GM23338 (cell line): ENCODE measurements at regions not wholly inside any gene's neighbourhood (a gene's known extent, or its start where the extent isn't known, plus 50 kb on each side); places are given as distances from the start of the nearest gene placed in this dataset.
"Not testable (repeated sequence)": the region's sequence is repeated elsewhere in the genome, so short reads cannot be mapped to it uniquely, and the experiment has no call there.

ENCODE experiments used
- ATAC-seq: fragments of 200-7000 bp; cut with Tn5 transposase; 3 replicates; pipeline ENCODE4 v1.9.1; 2020
- DNase-seq: peaks from one replicate; pipeline ENCODE4 v3.0.0-alpha.2; 2015; ENCODE audit warnings: low spot score
- H2AFZ ChIP-seq: fragments of 200-600 bp; sonication (generic); 2 replicates; pipeline ENCODE4 v1.8.0; 2016; ENCODE audit warnings: antibody characterized with exemption, mild to moderate bottlenecking, moderate library complexity
- H3F3A ChIP-seq: fragments of 200-600 bp; sonication (generic); replicated peaks from 2 replicates; pipeline ENCODE4 v1.8.0; 2017; ENCODE audit warnings: antibody characterized with exemption, mixed run types, low read depth
- H3K27ac ChIP-seq: fragments of 200-600 bp; sonication (generic); 2 replicates; pipeline ENCODE4 v1.6.1; 2016; ENCODE audit warnings: low read depth
- H3K27me3 ChIP-seq: fragments of 200-600 bp; sonication (generic); 2 replicates; pipeline ENCODE4 v1.8.0; 2016; ENCODE audit warnings: mild to moderate bottlenecking, mixed run types, moderate library complexity; ENCODE audit not compliant: insufficient read depth
- H3K36me3 ChIP-seq: fragments of 200-600 bp; sonication (generic); 2 replicates; pipeline ENCODE4 v1.8.0; 2016; ENCODE audit warnings: mild to moderate bottlenecking; ENCODE audit not compliant: insufficient read depth
- H3K4me1 ChIP-seq: fragments of 200-600 bp; sonication (generic); 2 replicates; pipeline ENCODE4 v1.8.0; 2016; ENCODE audit warnings: mild to moderate bottlenecking, moderate library complexity; ENCODE audit not compliant: insufficient read depth
- H3K4me2 ChIP-seq: fragments of 200-600 bp; sonication (generic); 2 replicates; pipeline ENCODE4 v1.7.1; 2017; ENCODE audit warnings: mixed run types
- H3K4me3 ChIP-seq: fragments of 200-600 bp; sonication (generic); 2 replicates; pipeline ENCODE4 v1.6.1; 2016; ENCODE audit warnings: mixed run types
- H3K79me2 ChIP-seq: fragments of 200-600 bp; sonication (generic); replicated peaks from 2 replicates; pipeline ENCODE4 v1.8.0; 2017; ENCODE audit warnings: mild to moderate bottlenecking; ENCODE audit not compliant: insufficient read depth
- H3K9me2 ChIP-seq: fragments of 200-600 bp; sonication (generic); 2 replicates; pipeline ENCODE4 v1.8.0; 2017; ENCODE audit not compliant: insufficient read depth
- H4K20me1 ChIP-seq: fragments of 200-600 bp; sonication (generic); replicated peaks from 2 replicates; pipeline ENCODE4 v1.8.0; 2017; ENCODE audit warnings: mild to moderate bottlenecking; ENCODE audit not compliant: insufficient read depth
- H3K27ac Mint-ChIP-seq: 2 replicates; pipeline ENCODE4 v1.8.0; 2020; ENCODE audit warnings: inconsistent platforms, mild to moderate bottlenecking, moderate library complexity, mixed read lengths
- H3K27me3 Mint-ChIP-seq: 3 replicates; pipeline ENCODE4 v1.8.0; 2022; ENCODE audit warnings: low read depth, mild to moderate bottlenecking, moderate library complexity, mixed read lengths, inconsistent platforms; ENCODE audit not compliant: insufficient read depth, poor library complexity
- H3K36me3 Mint-ChIP-seq: 3 replicates; pipeline ENCODE4 v1.8.0; 2021; ENCODE audit warnings: low read depth, mild to moderate bottlenecking, inconsistent platforms, moderate library complexity, mixed read lengths
- H3K4me1 Mint-ChIP-seq: 3 replicates; pipeline ENCODE4 v1.8.0; 2020; ENCODE audit warnings: mild to moderate bottlenecking, inconsistent platforms, mixed read lengths
- H3K4me3 Mint-ChIP-seq: 3 replicates; pipeline ENCODE4 v1.8.0; 2021; ENCODE audit warnings: moderate library complexity, mild to moderate bottlenecking, inconsistent platforms, mixed read lengths
- H3K9me3 Mint-ChIP-seq: 3 replicates; pipeline ENCODE4 v1.8.0; 2020; ENCODE audit warnings: moderate library complexity, mild to moderate bottlenecking, inconsistent platforms, mixed read lengths
- CREB1 ChIP-seq: fragments of 250-450 bp; sonication (Bioruptor Pico); IDR thresholded peaks from 2 replicates; pipeline ENCODE4 v1.5.0; 2020; ENCODE audit warnings: low read depth, mild to moderate bottlenecking, moderate library complexity
- EZH2 ChIP-seq: fragments of 200-600 bp; sonication (generic); IDR thresholded peaks from one replicate; pipeline ENCODE4 v1.8.0; 2017; ENCODE audit warnings: antibody characterized with exemption, mild to moderate bottlenecking, low read depth; ENCODE audit not compliant: unreplicated experiment
- JUNB ChIP-seq: IDR thresholded peaks from one replicate; pipeline ENCODE4 v1.6.1; 2016; ENCODE audit warnings: antibody characterized with exemption; ENCODE audit not compliant: unreplicated experiment
- POLR2AphosphoS5 ChIP-seq: IDR thresholded peaks from 2 replicates; pipeline ENCODE4 v1.6.1; 2016; ENCODE audit warnings: antibody characterized with exemption, low read depth
- ZNF331 ChIP-seq: fragments of 250-450 bp; sonication (Bioruptor Pico); IDR thresholded peaks from 2 replicates; pipeline ENCODE4 v1.5.0; 2020; ENCODE audit warnings: low read depth, mild to moderate bottlenecking, moderate library complexity
- TF ChIP-seq, protein P1 (sequence below): fragments of 250-450 bp; sonication (Bioruptor Pico); IDR thresholded peaks from 2 replicates; pipeline ENCODE4 v1.5.0; 2020; ENCODE audit warnings: mild to moderate bottlenecking, moderate library complexity
- TF ChIP-seq, protein P2 (sequence below), 2 experiments: fragments of 200-600 bp in 1 of 2; sonication (generic) in 1 of 2; conservative IDR thresholded peaks; 2 replicates each; pipeline versions ENCODE4 v1.5.1 to v1.6.1; 2016 to 2017; ENCODE audit warnings: antibody characterized with exemption in 2 of 2, low read depth in 2 of 2, mild to moderate bottlenecking in 2 of 2, moderate library complexity in 1 of 2

DNA sequence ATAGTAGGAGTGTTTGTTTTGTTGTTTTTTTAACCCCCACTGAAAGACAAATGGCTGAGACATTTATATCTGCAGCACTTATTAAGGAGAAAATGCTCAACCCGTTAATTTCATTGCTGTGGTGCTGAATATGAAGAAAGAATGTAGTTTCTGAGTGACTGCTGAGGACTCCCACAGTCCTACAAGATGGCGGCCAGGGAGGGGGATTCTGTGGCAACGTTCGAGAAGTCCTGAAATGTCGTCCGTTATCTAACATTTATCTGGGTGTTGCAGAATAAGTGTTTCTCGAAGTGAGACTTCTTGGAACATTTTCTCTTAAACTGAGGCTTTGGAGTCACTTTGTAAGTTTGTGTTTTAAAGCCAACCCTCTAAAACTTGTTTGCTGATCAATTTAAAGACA lies 530.4 kb downstream of the XYLT1 start (continued):
- TF ChIP-seq, protein P1, sequence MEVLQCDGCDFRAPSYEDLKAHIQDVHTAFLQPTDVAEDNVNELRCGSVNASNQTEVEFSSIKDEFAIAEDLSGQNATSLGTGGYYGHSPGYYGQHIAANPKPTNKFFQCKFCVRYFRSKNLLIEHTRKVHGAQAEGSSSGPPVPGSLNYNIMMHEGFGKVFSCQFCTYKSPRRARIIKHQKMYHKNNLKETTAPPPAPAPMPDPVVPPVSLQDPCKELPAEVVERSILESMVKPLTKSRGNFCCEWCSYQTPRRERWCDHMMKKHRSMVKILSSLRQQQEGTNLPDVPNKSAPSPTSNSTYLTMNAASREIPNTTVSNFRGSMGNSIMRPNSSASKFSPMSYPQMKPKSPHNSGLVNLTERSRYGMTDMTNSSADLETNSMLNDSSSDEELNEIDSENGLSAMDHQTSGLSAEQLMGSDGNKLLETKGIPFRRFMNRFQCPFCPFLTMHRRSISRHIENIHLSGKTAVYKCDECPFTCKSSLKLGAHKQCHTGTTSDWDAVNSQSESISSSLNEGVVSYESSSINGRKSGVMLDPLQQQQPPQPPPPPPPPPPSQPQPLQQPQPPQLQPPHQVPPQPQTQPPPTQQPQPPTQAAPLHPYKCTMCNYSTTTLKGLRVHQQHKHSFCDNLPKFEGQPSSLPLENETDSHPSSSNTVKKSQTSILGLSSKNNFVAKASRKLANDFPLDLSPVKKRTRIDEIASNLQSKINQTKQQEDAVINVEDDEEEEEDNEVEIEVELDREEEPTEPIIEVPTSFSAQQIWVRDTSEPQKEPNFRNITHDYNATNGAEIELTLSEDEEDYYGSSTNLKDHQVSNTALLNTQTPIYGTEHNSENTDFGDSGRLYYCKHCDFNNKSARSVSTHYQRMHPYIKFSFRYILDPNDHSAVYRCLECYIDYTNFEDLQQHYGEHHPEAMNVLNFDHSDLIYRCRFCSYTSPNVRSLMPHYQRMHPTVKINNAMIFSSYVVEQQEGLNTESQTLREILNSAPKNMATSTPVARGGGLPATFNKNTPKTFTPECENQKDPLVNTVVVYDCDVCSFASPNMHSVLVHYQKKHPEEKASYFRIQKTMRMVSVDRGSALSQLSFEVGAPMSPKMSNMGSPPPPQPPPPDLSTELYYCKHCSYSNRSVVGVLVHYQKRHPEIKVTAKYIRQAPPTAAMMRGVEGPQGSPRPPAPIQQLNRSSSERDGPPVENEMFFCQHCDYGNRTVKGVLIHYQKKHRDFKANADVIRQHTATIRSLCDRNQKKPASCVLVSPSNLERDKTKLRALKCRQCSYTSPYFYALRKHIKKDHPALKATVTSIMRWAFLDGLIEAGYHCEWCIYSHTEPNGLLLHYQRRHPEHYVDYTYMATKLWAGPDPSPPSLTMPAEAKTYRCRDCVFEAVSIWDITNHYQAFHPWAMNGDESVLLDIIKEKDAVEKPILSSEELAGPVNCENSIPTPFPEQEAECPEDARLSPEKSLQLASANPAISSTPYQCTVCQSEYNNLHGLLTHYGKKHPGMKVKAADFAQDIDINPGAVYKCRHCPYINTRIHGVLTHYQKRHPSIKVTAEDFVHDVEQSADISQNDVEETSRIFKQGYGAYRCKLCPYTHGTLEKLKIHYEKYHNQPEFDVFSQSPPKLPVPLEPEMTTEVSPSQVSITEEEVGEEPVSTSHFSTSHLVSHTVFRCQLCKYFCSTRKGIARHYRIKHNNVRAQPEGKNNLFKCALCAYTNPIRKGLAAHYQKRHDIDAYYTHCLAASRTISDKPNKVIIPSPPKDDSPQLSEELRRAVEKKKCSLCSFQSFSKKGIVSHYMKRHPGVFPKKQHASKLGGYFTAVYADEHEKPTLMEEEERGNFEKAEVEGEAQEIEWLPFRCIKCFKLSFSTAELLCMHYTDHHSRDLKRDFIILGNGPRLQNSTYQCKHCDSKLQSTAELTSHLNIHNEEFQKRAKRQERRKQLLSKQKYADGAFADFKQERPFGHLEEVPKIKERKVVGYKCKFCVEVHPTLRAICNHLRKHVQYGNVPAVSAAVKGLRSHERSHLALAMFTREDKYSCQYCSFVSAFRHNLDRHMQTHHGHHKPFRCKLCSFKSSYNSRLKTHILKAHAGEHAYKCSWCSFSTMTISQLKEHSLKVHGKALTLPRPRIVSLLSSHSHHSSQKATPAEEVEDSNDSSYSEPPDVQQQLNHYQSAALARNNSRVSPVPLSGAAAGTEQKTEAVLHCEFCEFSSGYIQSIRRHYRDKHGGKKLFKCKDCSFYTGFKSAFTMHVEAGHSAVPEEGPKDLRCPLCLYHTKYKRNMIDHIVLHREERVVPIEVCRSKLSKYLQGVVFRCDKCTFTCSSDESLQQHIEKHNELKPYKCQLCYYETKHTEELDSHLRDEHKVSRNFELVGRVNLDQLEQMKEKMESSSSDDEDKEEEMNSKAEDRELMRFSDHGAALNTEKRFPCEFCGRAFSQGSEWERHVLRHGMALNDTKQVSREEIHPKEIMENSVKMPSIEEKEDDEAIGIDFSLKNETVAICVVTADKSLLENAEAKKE (CRISPR knock-in tag), result no peak
- TF ChIP-seq EZH2 (no peak), ZNF331 (CRISPR knock-in tag) (no peak), JUNB (no peak), CREB1 (CRISPR knock-in tag) (no peak), POLR2AphosphoS5 (no peak)
- TF ChIP-seq, protein P2, sequence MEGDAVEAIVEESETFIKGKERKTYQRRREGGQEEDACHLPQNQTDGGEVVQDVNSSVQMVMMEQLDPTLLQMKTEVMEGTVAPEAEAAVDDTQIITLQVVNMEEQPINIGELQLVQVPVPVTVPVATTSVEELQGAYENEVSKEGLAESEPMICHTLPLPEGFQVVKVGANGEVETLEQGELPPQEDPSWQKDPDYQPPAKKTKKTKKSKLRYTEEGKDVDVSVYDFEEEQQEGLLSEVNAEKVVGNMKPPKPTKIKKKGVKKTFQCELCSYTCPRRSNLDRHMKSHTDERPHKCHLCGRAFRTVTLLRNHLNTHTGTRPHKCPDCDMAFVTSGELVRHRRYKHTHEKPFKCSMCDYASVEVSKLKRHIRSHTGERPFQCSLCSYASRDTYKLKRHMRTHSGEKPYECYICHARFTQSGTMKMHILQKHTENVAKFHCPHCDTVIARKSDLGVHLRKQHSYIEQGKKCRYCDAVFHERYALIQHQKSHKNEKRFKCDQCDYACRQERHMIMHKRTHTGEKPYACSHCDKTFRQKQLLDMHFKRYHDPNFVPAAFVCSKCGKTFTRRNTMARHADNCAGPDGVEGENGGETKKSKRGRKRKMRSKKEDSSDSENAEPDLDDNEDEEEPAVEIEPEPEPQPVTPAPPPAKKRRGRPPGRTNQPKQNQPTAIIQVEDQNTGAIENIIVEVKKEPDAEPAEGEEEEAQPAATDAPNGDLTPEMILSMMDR (conservative IDR thresholded peaks at IDR 0.05; ENCODE audit: low read depth in 2 of 2), result no peak

DNA sequence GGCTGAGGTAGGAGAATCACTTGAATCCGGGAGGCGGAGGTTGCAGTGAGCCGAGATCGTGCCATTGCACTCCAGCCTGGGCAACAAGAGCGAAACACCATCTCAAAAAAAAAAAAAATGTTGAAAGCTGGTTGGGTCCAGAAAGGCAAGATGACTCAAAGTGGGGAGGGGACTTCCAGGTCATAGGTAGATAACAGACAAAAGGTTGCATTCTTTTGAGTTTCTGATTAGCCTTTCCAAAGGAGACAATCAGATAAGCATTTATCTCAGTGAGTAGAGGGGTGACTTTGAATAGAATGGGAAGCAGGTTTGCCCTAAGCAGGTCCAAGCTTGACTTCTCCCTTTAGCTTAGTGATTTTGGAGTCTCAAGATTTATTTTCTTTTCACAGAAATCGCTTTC lies 527.9 kb downstream of the XYLT1 start:
- Histone ChIP-seq H3K4me1 (peaks cover 42% of the 10 kb centered on the region), H3K27ac (peak overlapping the region; percentile 15; the same call in 1 of the 2 replicates), H2AFZ (0 out of 2 replicates have a peak overlapping the region, but pooled peaks have one; percentile 8), H3K4me2 (peak overlapping the region; percentile 58)
- not testable (repeated sequence) for H3K79me2 ChIP-seq, H3K36me3 ChIP-seq, H3K27ac Mint-ChIP-seq, H4K20me1 ChIP-seq, H3K36me3 Mint-ChIP-seq, H3K4me3 Mint-ChIP-seq, H3K9me3 Mint-ChIP-seq, H3K4me3 ChIP-seq, H3F3A ChIP-seq, H3K9me2 ChIP-seq, H3K27me3 Mint-ChIP-seq, H3K27me3 ChIP-seq
- ATAC-seq (peak; percentile 50; the same call in 2 of the 3 replicates), DNase-seq (peak; percentile 39)
- H3K4me1 Mint-ChIP-seq, result peaks cover 44% of the 10 kb centered on the region
